Testis (tissue), 2 donors: ENCODE measurements at regions not wholly inside any gene's neighbourhood (a gene's known extent, or its start where the extent isn't known, plus 50 kb on each side); places are given as distances from the start of the nearest gene placed in this dataset.

Experiments used
- CTCF ChIP-seq, 3 experiments: fragments of 450-650 bp in 2 of 3; fragments of 200-600 bp in 1 of 3; sonication (generic) in 1 of 3; IDR thresholded peaks; one replicate each; pipeline ENCODE4 v1.5.1; 2016 to 2019; ENCODE audit warnings: antibody characterized with exemption in 3 of 3, mild to moderate bottlenecking in 2 of 3, moderate library complexity in 1 of 3
- POLR2A ChIP-seq: fragments of 450-650 bp; IDR thresholded peaks from one replicate; pipeline ENCODE4 v1.6.1; 2017; ENCODE audit warnings: antibody characterized with exemption, mild to moderate bottlenecking, moderate library complexity

GRCh38 chr16:72552654-72553053, 380.7 kb upstream of the PMFBP1 start:
- TF ChIP-seq CTCF (IDR thresholded peaks at IDR 0.05) (no peak), POLR2A (no peak)
